ENCODE measurements at regions not wholly inside any gene's neighbourhood (a gene's known extent, or its start where the extent isn't known, plus 50 kb on each side); places are given as distances from the start of the nearest gene placed in this dataset.

- ChIA-PET POLR2A (no interaction called here), CTCF (no interaction called here)
- Histone ChIP-seq H3K9me3 (ENCODE audit: control insufficient read depth, insufficient read depth, low read depth, low read length) (no peaks in the 10 kb centered on the region), H3K4me1 (ENCODE audit: control insufficient read depth, insufficient read depth, low read length) (no peaks in the 10 kb centered on the region), H3K27ac (ENCODE audit: extremely low read depth, low read depth, low read length) (no peak overlapping the region), H3K4me3 (ENCODE audit: low read depth, low read length) (no peak overlapping the region), H3K36me3 (ENCODE audit: control insufficient read depth in 2 of 2, insufficient read depth in 1 of 2, low read length in 2 of 2) (no peaks in the 10 kb centered on the region)
- no peak for TF ChIP-seq ZNF548 (tag by site-specific recombination; IDR thresholded peaks at IDR 0.05)
- TF ChIP-seq ZNF2 (tag by site-specific recombination; IDR thresholded peaks at IDR 0.05) = no peak
- TF ChIP-seq ZNF266 (tag by site-specific recombination; IDR thresholded peaks at IDR 0.05; ENCODE audit: low read depth) = no peak
- TF ChIP-seq KLF9 (tag by site-specific recombination; IDR thresholded peaks at IDR 0.05; ENCODE audit: low read depth) = no peak
- TF ChIP-seq ZNF362 (tag by site-specific recombination; IDR thresholded peaks at IDR 0.05) = no peak
- no peak for TF ChIP-seq ZNF184 (tag by site-specific recombination; IDR thresholded peaks at IDR 0.05)
- no peak for TF ChIP-seq ZNF391 (tag by site-specific recombination; IDR thresholded peaks at IDR 0.05; ENCODE audit: borderline replicate concordance, low read depth)
- TF ChIP-seq ZNF791 (tag by site-specific recombination; IDR thresholded peaks at IDR 0.05) = no peak
- no peak for TF ChIP-seq GLIS1 (tag by site-specific recombination; IDR thresholded peaks at IDR 0.05)
- TF ChIP-seq ZBTB7A (tag by site-specific recombination; IDR thresholded peaks at IDR 0.05; ENCODE audit: low read depth) = no peak
- TF ChIP-seq, protein P1, sequence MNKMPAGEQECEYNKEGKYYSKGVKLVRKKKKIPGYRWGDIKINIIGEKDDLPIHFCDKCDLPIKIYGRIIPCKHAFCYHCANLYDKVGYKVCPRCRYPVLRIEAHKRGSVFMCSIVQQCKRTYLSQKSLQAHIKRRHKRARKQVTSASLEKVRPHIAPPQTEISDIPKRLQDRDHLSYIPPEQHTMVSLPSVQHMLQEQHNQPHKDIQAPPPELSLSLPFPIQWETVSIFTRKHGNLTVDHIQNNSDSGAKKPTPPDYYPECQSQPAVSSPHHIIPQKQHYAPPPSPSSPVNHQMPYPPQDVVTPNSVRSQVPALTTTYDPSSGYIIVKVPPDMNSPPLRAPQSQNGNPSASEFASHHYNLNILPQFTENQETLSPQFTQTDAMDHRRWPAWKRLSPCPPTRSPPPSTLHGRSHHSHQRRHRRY (tag by site-specific recombination; IDR thresholded peaks at IDR 0.05) = no peak
- no peak for TF ChIP-seq ZNF843 (tag by site-specific recombination; IDR thresholded peaks at IDR 0.05)
- TF ChIP-seq PRDM2 (tag by site-specific recombination; IDR thresholded peaks at IDR 0.05; ENCODE audit: borderline replicate concordance) = no peak
- TF ChIP-seq, protein P2, sequence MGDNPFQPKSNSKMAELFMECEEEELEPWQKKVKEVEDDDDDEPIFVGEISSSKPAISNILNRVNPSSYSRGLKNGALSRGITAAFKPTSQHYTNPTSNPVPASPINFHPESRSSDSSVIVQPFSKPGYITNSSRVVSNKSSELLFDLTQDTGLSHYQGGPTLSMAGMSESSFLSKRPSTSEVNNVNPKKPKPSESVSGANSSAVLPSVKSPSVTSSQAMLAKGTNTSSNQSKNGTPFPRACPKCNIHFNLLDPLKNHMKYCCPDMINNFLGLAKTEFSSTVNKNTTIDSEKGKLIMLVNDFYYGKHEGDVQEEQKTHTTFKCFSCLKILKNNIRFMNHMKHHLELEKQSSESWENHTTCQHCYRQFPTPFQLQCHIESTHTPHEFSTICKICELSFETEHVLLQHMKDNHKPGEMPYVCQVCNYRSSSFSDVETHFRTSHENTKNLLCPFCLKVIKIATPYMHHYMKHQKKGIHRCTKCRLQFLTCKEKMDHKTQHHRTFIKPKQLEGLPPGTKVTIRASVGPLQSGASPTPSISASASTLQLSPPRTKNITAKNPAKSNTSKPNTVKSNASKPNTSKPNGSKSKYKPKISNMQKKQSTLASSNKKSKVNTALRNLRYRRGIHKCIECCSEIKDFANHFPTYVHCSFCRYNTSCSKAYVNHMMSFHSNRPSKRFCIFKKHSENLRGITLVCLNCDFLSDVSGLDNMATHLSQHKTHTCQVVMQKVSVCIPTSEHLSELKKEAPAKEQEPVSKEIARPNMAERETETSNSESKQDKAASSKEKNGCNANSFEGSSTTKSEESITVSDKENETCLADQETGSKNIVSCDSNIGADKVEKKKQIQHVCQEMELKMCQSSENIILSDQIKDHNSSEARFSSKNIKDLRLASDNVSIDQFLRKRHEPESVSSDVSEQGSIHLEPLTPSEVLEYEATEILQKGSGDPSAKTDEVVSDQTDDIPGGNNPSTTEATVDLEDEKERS (tag by site-specific recombination; IDR thresholded peaks at IDR 0.05) = no peak
- TF ChIP-seq, protein P3, sequence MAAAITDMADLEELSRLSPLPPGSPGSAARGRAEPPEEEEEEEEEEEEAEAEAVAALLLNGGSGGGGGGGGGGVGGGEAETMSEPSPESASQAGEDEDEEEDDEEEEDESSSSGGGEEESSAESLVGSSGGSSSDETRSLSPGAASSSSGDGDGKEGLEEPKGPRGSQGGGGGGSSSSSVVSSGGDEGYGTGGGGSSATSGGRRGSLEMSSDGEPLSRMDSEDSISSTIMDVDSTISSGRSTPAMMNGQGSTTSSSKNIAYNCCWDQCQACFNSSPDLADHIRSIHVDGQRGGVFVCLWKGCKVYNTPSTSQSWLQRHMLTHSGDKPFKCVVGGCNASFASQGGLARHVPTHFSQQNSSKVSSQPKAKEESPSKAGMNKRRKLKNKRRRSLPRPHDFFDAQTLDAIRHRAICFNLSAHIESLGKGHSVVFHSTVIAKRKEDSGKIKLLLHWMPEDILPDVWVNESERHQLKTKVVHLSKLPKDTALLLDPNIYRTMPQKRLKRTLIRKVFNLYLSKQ (tag by site-specific recombination; IDR thresholded peaks at IDR 0.05; ENCODE audit: borderline replicate concordance) = no peak
- TF ChIP-seq HIC1 (tag by site-specific recombination; IDR thresholded peaks at IDR 0.05) = no peak
Measured at GRCh38 chr13:31873145-31873544, 133.8 kb downstream of the RXFP2 start.
